ENCODE measurements at regions not wholly inside any gene's neighbourhood (a gene's known extent, or its start where the extent isn't known, plus 50 kb on each side); places are given as distances from the start of the nearest gene placed in this dataset.

GRCh38 chr9:126207256-126207655, 119.4 kb upstream of the MVB12B start:
- TF ChIP-seq CTCF (IDR thresholded peaks at IDR 0.05 in 4 of 5, conservative IDR thresholded peaks at IDR 0.05 in 1 of 5) = no peak
- TF ChIP-seq POLR2A (IDR thresholded peaks at IDR 0.05) = no peak
- H3K27ac ChIP-seq = no peak overlapping the region
- intact Hi-C loops (cut with DNase I; ENCODE audit: low total_unique reads) (no loop called here), in situ Hi-C loops (cut with MboI; ENCODE audit: low sequenced_read_pairs in 4 of 4) (no loop called here)
- no peak overlapping the region for H3K4me3 ChIP-seq
- ATAC-seq = no peak
- H3K4me1 ChIP-seq = no peaks in the 10 kb centered on the region
- H3K36me3 ChIP-seq = no peaks in the 10 kb centered on the region
- no peaks in the 10 kb centered on the region for H3K9me3 ChIP-seq
- DNase-seq = no peak
- H3K27me3 ChIP-seq = peaks cover 0 to 22% (median 0%) of the 10 kb centered on the region in 3 donors

- Histone ChIP-seq H3K36me3 (no peaks in the 10 kb centered on the region), H3K4me1 (no peaks in the 10 kb centered on the region), H3K4me3 (no peak overlapping the region), H3K27me3 (peaks cover 0 to 22% (median 0%) of the 10 kb centered on the region in 3 donors), H3K9me3 (no peaks in the 10 kb centered on the region), H3K27ac (no peak overlapping the region)
- TF ChIP-seq CTCF (IDR thresholded peaks at IDR 0.05 in 4 of 5, conservative IDR thresholded peaks at IDR 0.05 in 1 of 5) (no peak), POLR2A (IDR thresholded peaks at IDR 0.05) (no peak)
- in situ Hi-C loops (cut with MboI; ENCODE audit: low sequenced_read_pairs in 4 of 4) = no loop called here
- intact Hi-C loops (cut with DNase I; ENCODE audit: low total_unique reads) = no loop called here
- ATAC-seq (no peak), DNase-seq (no peak)
These were observed 118.3 kb upstream of the MVB12B start for GRCh38 chr9:126208216-126208758.

- in situ Hi-C loops (cut with MboI; ENCODE audit: low sequenced_read_pairs in 4 of 4) = no loop called here
- peaks cover 0 to 12% (median 0%) of the 10 kb centered on the region in 3 donors for H3K27me3 ChIP-seq
- H3K4me3 ChIP-seq = no peak overlapping the region
- ATAC-seq (no peak), DNase-seq (no peak)
- no peaks in the 10 kb centered on the region for H3K4me1 ChIP-seq
- intact Hi-C loops (cut with DNase I; ENCODE audit: low total_unique reads) = no loop called here
- peaks cover 0 to 6% (median 0%) of the 10 kb centered on the region in 3 donors for H3K9me3 ChIP-seq
- TF ChIP-seq POLR2A (IDR thresholded peaks at IDR 0.05) = no peak
- TF ChIP-seq CTCF (IDR thresholded peaks at IDR 0.05 in 4 of 5, conservative IDR thresholded peaks at IDR 0.05 in 1 of 5) = no peak
- no peak overlapping the region for H3K27ac ChIP-seq
- no peaks in the 10 kb centered on the region for H3K36me3 ChIP-seq
These were observed 115.1 kb upstream of the MVB12B start for GRCh38 chr9:126211441-126212074.

GRCh38 chr9:126215486-126215885, 111.1 kb upstream of the MVB12B start:
- no peak for ATAC-seq
- H3K27ac ChIP-seq = no peak overlapping the region
- no peaks in the 10 kb centered on the region for H3K4me1 ChIP-seq
- H3K4me3 ChIP-seq = no peak overlapping the region
- TF ChIP-seq CTCF (IDR thresholded peaks at IDR 0.05 in 4 of 5, conservative IDR thresholded peaks at IDR 0.05 in 1 of 5) (no peak), POLR2A (IDR thresholded peaks at IDR 0.05) (no peak)
- no peaks in the 10 kb centered on the region for H3K36me3 ChIP-seq
- no peak for DNase-seq
- H3K9me3 ChIP-seq = peaks cover 0 to 6% (median 0%) of the 10 kb centered on the region in 3 donors
- H3K27me3 ChIP-seq = peaks cover 10 to 15% (median 15%) of the 10 kb centered on the region in 3 donors
- intact Hi-C loops (cut with DNase I; ENCODE audit: low total_unique reads) = no loop called here
- in situ Hi-C loops (cut with MboI; ENCODE audit: low sequenced_read_pairs in 4 of 4) = no loop called here

All from gastrocnemius medialis (tissue), 4 donors.